ENCODE measurements at regions not wholly inside any gene's neighbourhood (a gene's known extent, or its start where the extent isn't known, plus 50 kb on each side); places are given as distances from the start of the nearest gene placed in this dataset.
"Not testable (repeated sequence)": the region's sequence is repeated elsewhere in the genome, so short reads cannot be mapped to it uniquely, and the experiment has no call there.

- ChIA-PET CTCF (interaction anchor here (0.9 to 1.8 kb wide), 3 partner anchors 9 to 59 kb away, joined by 3 to 6 read pairs (median 4); no protein-coding TSS in a partner anchor), POLR2A (no interaction called here)
- Mint-ChIP-seq H3K9me3 (no peaks in the 10 kb centered on the region), H3K27ac (no peak overlapping the region), H3K27me3 (peaks cover 5% of the 10 kb centered on the region), H3K36me3 (ENCODE audit: low read depth) (peaks cover 1% of the 10 kb centered on the region), H3K4me3 (no peak overlapping the region), H3K4me1 (no peaks in the 10 kb centered on the region)
- DNase-seq: no peak
Observed at GRCh38 chr5:160497878-160498277, 76.2 kb downstream of the PTTG1 start.

GRCh38 chr5:160498441-160499043 lies 76.9 kb downstream of the PTTG1 start:
- H3K36me3 Mint-ChIP-seq (ENCODE audit: low read depth); DNase-seq; H3K27me3 Mint-ChIP-seq; POLR2A ChIA-PET; H3K4me1 Mint-ChIP-seq; H3K9me3 Mint-ChIP-seq; H3K27ac Mint-ChIP-seq; H3K4me3 Mint-ChIP-seq: not testable (repeated sequence)
- CTCF ChIA-PET: interaction anchor here (0.9 to 1.8 kb wide), 3 partner anchors 10 to 60 kb away, joined by 3 to 6 read pairs (median 4); no protein-coding TSS in a partner anchor

- CTCF ChIA-PET: interaction anchor here (0.6 to 1.7 kb wide), 3 partner anchors 42 to 128 kb away, joined by 3 to 5 read pairs (median 3); no protein-coding TSS in a partner anchor
- Mint-ChIP-seq H3K36me3 (ENCODE audit: low read depth) (peaks cover 1% of the 10 kb centered on the region), H3K27me3 (peaks cover 5% of the 10 kb centered on the region), H3K9me3 (no peaks in the 10 kb centered on the region), H3K4me1 (peaks cover 10% of the 10 kb centered on the region), H3K27ac (no peak overlapping the region), H3K4me3 (no peak overlapping the region)
- POLR2A ChIA-PET: no interaction called here
- DNase-seq: no peak
Observed at GRCh38 chr5:160500786-160501779, 79.4 kb downstream of the PTTG1 start.

- POLR2A ChIA-PET: no interaction called here
- Mint-ChIP-seq H3K27ac (no peak overlapping the region), H3K4me3 (no peak overlapping the region), H3K27me3 (peaks cover 5% of the 10 kb centered on the region), H3K36me3 (ENCODE audit: low read depth) (no peaks in the 10 kb centered on the region), H3K9me3 (no peaks in the 10 kb centered on the region), H3K4me1 (peaks cover 38% of the 10 kb centered on the region)
- CTCF ChIA-PET: interaction anchor here (3.7 kb wide), 1 partner anchor 66 kb away, joined by 32 read pairs; no protein-coding TSS in a partner anchor
- DNase-seq: no peak
Observed at GRCh38 chr5:160504906-160505305, 83.3 kb downstream of the PTTG1 start.

GRCh38 chr5:160506006-160507004 lies 84.7 kb downstream of the PTTG1 start:
- H3K36me3 Mint-ChIP-seq (ENCODE audit: low read depth): no peaks in the 10 kb centered on the region
- ChIA-PET POLR2A (interaction anchor here (0.6 to 1.8 kb wide), 2 partner anchors 68 to 120 kb away, joined by 3 to 5 read pairs; no protein-coding TSS in a partner anchor), CTCF (interaction anchor here (0.6 to 3.7 kb wide), 6 partner anchors 10 to 360 kb away, joined by 3 to 32 read pairs (median 4); no protein-coding TSS in a partner anchor)
- peak; percentile 91 for DNase-seq
- peak overlapping the region; percentile 90 for H3K27ac Mint-ChIP-seq
- peaks cover 38% of the 10 kb centered on the region for H3K4me1 Mint-ChIP-seq
- peak overlapping the region; percentile 40 for H3K4me3 Mint-ChIP-seq
- no peaks in the 10 kb centered on the region for H3K9me3 Mint-ChIP-seq
- H3K27me3 Mint-ChIP-seq: peaks cover 5% of the 10 kb centered on the region

GRCh38 chr5:160507221-160507721 lies 85.6 kb downstream of the PTTG1 start:
- H3K27ac Mint-ChIP-seq: peak overlapping the region; percentile 33
- peaks cover 38% of the 10 kb centered on the region for H3K4me1 Mint-ChIP-seq
- no peaks in the 10 kb centered on the region for H3K9me3 Mint-ChIP-seq
- peaks cover 3% of the 10 kb centered on the region for H3K27me3 Mint-ChIP-seq
- H3K4me3 Mint-ChIP-seq: no peak overlapping the region
- H3K36me3 Mint-ChIP-seq (ENCODE audit: low read depth): no peaks in the 10 kb centered on the region
- POLR2A ChIA-PET: interaction anchor here (0.6 to 1.8 kb wide), 2 partner anchors 69 to 119 kb away, joined by 3 to 5 read pairs; no protein-coding TSS in a partner anchor
- CTCF ChIA-PET: interaction anchor here (0.6 to 3.7 kb wide), 7 partner anchors 10 to 479 kb away, joined by 3 to 32 read pairs (median 4); no protein-coding TSS in a partner anchor
- no peak for DNase-seq

GRCh38 chr5:160508780-160509361 lies 87.2 kb downstream of the PTTG1 start:
- CTCF ChIA-PET: interaction anchor here (0.6 to 3.7 kb wide), 5 partner anchors 9 to 482 kb away, joined by 3 to 32 read pairs (median 6); no protein-coding TSS in a partner anchor
- Mint-ChIP-seq H3K27ac (no peak overlapping the region), H3K9me3 (no peaks in the 10 kb centered on the region), H3K4me3 (no peak overlapping the region), H3K36me3 (ENCODE audit: low read depth) (no peaks in the 10 kb centered on the region), H3K27me3 (peaks cover 6% of the 10 kb centered on the region), H3K4me1 (peaks cover 38% of the 10 kb centered on the region)
- DNase-seq: peak; percentile 83
- POLR2A ChIA-PET: no interaction called here

GRCh38 chr5:160511280-160511929 lies 89.8 kb downstream of the PTTG1 start:
- POLR2A ChIA-PET: no interaction called here
- H3K9me3 Mint-ChIP-seq: no peaks in the 10 kb centered on the region
- CTCF ChIA-PET: interaction anchor here (0.6 kb wide), 1 partner anchor 661 kb away, joined by 3 read pairs; no protein-coding TSS in a partner anchor
- peaks cover 8% of the 10 kb centered on the region for H3K27me3 Mint-ChIP-seq
- H3K4me3 Mint-ChIP-seq: no peak overlapping the region
- no peak overlapping the region for H3K27ac Mint-ChIP-seq
- no peak for DNase-seq
- no peaks in the 10 kb centered on the region for H3K36me3 Mint-ChIP-seq (ENCODE audit: low read depth)
- peaks cover 25% of the 10 kb centered on the region for H3K4me1 Mint-ChIP-seq
